PC-3 (cell line): ENCODE measurements at regions not wholly inside any gene's neighbourhood (a gene's known extent, or its start where the extent isn't known, plus 50 kb on each side); places are given as distances from the start of the nearest gene placed in this dataset.

ENCODE experiments used
- ATAC-seq: fragments of 200-7000 bp; cut with Tn5 transposase; 2 replicates; pipeline ENCODE4 v1.9.1; 2020; ENCODE audit warnings: mild to moderate bottlenecking, moderate library complexity
- BruUV-seq: library from RNA; stranded (reverse); fragments of 400-500 nt; replicated peaks from 2 replicates; lab custom pipeline; 2021; lab: Mats Ljungman, UMichigan
- CTCF ChIA-PET: fragments of 300-600 bp; sonication (Branson Sonifier 250); formaldehyde crosslinking; loops from one replicate; lab custom pipeline; 2022; ENCODE audit warnings: antibody characterized with exemption; lab: Charles Lee
- POLR2A ChIA-PET: fragments of 300-600 bp; sonication (Branson Sonifier 250); formaldehyde crosslinking; loops from one replicate; lab custom pipeline; 2022; ENCODE audit warnings: antibody characterized with exemption; ENCODE audit not compliant: unreplicated experiment; lab: Charles Lee
- DNase-seq: peaks from one replicate; pipeline ENCODE4 v3.0.0-alpha.2; 2015
- H2AFZ ChIP-seq: fragments of 300-600 bp; sonication (generic); 2 replicates; pipeline ENCODE4 v1.6.0; 2016; ENCODE audit warnings: antibody characterized with exemption, low read length
- H3F3A ChIP-seq: fragments of 300-600 bp; sonication (generic); one replicate; pipeline ENCODE4 v1.6.0; 2017; ENCODE audit warnings: antibody characterized with exemption, low read length, control low read depth, mild to moderate bottlenecking; ENCODE audit not compliant: unreplicated experiment
- H3K27ac ChIP-seq: fragments of 300-600 bp; sonication (generic); 2 replicates; pipeline ENCODE4 v1.5.1; 2016; ENCODE audit warnings: mild to moderate bottlenecking, low read length
- H3K27me3 ChIP-seq: fragments of 300-600 bp; sonication (generic); 2 replicates; pipeline ENCODE4 v1.6.1; 2016; ENCODE audit warnings: low read length, mixed read lengths
- H3K36me3 ChIP-seq: fragments of 300-600 bp; sonication (generic); 2 replicates; pipeline ENCODE4 v1.6.1; 2016; ENCODE audit warnings: low read depth, mixed run types, low read length, mixed read lengths
- H3K4me1 ChIP-seq: fragments of 300-600 bp; sonication (generic); 2 replicates; pipeline ENCODE4 v1.5.1; 2016; ENCODE audit warnings: low read length; ENCODE audit not compliant: insufficient read depth
- H3K4me2 ChIP-seq: fragments of 300-600 bp; sonication (generic); 2 replicates; pipeline ENCODE4 v1.6.0; 2016; ENCODE audit warnings: low read length
- H3K4me3 ChIP-seq: fragments of 300-600 bp; sonication (generic); 2 replicates; pipeline ENCODE4 v1.5.1; 2016; ENCODE audit warnings: mild to moderate bottlenecking, low read length, mixed read lengths
- H3K79me2 ChIP-seq: fragments of 300-600 bp; sonication (generic); 2 replicates; pipeline ENCODE4 v1.6.1; 2017; ENCODE audit warnings: low read length, mixed read lengths
- H3K9ac ChIP-seq: fragments of 300-600 bp; sonication (generic); 2 replicates; pipeline ENCODE4 v1.6.0; 2016; ENCODE audit warnings: mild to moderate bottlenecking, low read length
- H3K9me2 ChIP-seq: fragments of 300-600 bp; sonication (generic); replicated peaks from 2 replicates; pipeline ENCODE4 v1.6.1; 2016; ENCODE audit warnings: mixed run types, low read length, mixed read lengths
- H3K9me3 ChIP-seq: fragments of 300-600 bp; sonication (generic); 2 replicates; pipeline ENCODE4 v1.6.1; 2016; ENCODE audit warnings: low read length, mixed read lengths
- H4K20me1 ChIP-seq: fragments of 300-600 bp; sonication (generic); 2 replicates; pipeline ENCODE4 v1.6.1; 2016; ENCODE audit warnings: low read length, mixed read lengths
- CTCF ChIP-seq: fragments of 300-600 bp; sonication (generic); conservative IDR thresholded peaks from 2 replicates; pipeline ENCODE4 v1.5.1; 2017; ENCODE audit warnings: antibody characterized with exemption, low read depth, mild to moderate bottlenecking, low read length
- EZH2 ChIP-seq: fragments of 300-600 bp; sonication (generic); IDR thresholded peaks from one replicate; pipeline ENCODE4 v1.6.1; 2017; ENCODE audit warnings: antibody characterized with exemption, mild to moderate bottlenecking, low read length; ENCODE audit not compliant: unreplicated experiment
- EZH2phosphoT487 ChIP-seq: fragments of 300-600 bp; sonication (generic); IDR thresholded peaks from 2 replicates; pipeline ENCODE4 v1.6.1; 2018; ENCODE audit warnings: mild to moderate bottlenecking, antibody characterized with exemption, low read length, borderline replicate concordance
- intact Hi-C: fragments of 100-400 bp; cut with micrococcal nuclease; formaldehyde crosslinking; loops from 2 replicates; pipeline ENCODE4 v1.9.0; 2023

- TF ChIP-seq CTCF (no peak), EZH2phosphoT487 (no peak), EZH2 (no peak)
- Histone ChIP-seq H3K36me3 (no peaks in the 10 kb centered on the region), H3K4me2 (no peak overlapping the region), H3K27ac (no peak overlapping the region), H3K79me2 (no peaks in the 10 kb centered on the region), H3K27me3 (no peaks in the 10 kb centered on the region), H3K4me1 (no peaks in the 10 kb centered on the region), H3F3A (no peaks in the 10 kb centered on the region), H3K4me3 (no peak overlapping the region), H4K20me1 (no peaks in the 10 kb centered on the region), H2AFZ (no peak overlapping the region), H3K9ac (no peak overlapping the region), H3K9me2 (no peaks in the 10 kb centered on the region), H3K9me3 (no peaks in the 10 kb centered on the region)
- CTCF ChIA-PET = no interaction called here
- BruUV-seq = no TSS peak
- DNase-seq = peak; percentile 15
- POLR2A ChIA-PET = no interaction called here
- intact Hi-C loops = no loop called here
- ATAC-seq = no peak
Observed at GRCh38 chr12:22828066-22828465, 203.1 kb downstream of the ETNK1 start.

GRCh38 chr12:22835431-22835830, 210.5 kb downstream of the ETNK1 start:
- TF ChIP-seq EZH2phosphoT487 (no peak), CTCF (no peak), EZH2 (no peak)
- H3K27ac ChIP-seq = no peak overlapping the region
- no peak overlapping the region for H3K9ac ChIP-seq
- intact Hi-C loops = no loop called here
- no TSS peak for BruUV-seq
- H3K9me3 ChIP-seq = no peaks in the 10 kb centered on the region
- ATAC-seq (no peak), DNase-seq (no peak)
- no peak overlapping the region for H3K4me3 ChIP-seq
- ChIA-PET POLR2A (no interaction called here), CTCF (no interaction called here)
- no peaks in the 10 kb centered on the region for H3K4me1 ChIP-seq
- no peak overlapping the region for H3K4me2 ChIP-seq
- no peaks in the 10 kb centered on the region for H3K79me2 ChIP-seq
- H3K27me3 ChIP-seq = peaks cover 8% of the 10 kb centered on the region
- no peak overlapping the region for H2AFZ ChIP-seq
- H4K20me1 ChIP-seq = no peaks in the 10 kb centered on the region
- H3F3A ChIP-seq = no peaks in the 10 kb centered on the region
- H3K36me3 ChIP-seq = no peaks in the 10 kb centered on the region
- no peaks in the 10 kb centered on the region for H3K9me2 ChIP-seq

DNA sequence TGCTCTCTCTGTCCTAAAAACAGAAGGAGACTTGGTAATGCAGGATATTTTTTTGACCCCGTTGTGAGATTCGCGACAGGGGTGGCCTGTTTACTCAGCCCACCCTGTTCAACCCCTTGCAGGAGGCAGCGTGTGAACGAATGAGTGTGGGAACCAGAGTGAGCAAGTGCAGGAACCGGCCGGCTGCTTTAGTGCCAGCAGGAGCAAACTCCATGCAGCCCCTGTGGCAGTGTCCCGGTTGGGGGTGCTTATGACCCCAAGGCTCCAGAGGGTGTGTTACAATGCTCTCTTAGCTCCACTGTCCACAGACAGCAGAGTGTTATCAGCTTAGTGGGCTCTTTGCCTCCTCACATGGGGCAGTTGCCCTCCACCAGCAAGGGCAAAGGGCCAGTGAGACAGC, 225.2 kb downstream of the ETNK1 start:
- no peaks in the 10 kb centered on the region for H3K79me2 ChIP-seq
- no peaks in the 10 kb centered on the region for H3K9me3 ChIP-seq
- ChIA-PET POLR2A (no interaction called here), CTCF (no interaction called here)
- ATAC-seq (no peak), DNase-seq (no peak)
- no peak for TF ChIP-seq EZH2phosphoT487
- no peak for TF ChIP-seq EZH2
- TF ChIP-seq CTCF = no peak
- H3K36me3 ChIP-seq = no peaks in the 10 kb centered on the region
- no peak overlapping the region for H3K4me3 ChIP-seq
- no peaks in the 10 kb centered on the region for H3K9me2 ChIP-seq
- no peaks in the 10 kb centered on the region for H4K20me1 ChIP-seq
- no peak overlapping the region for H2AFZ ChIP-seq
- H3K9ac ChIP-seq = no peak overlapping the region
- H3K27ac ChIP-seq = no peak overlapping the region
- H3K27me3 ChIP-seq = no peaks in the 10 kb centered on the region
- H3K4me1 ChIP-seq = no peaks in the 10 kb centered on the region
- intact Hi-C loops = no loop called here
- BruUV-seq = no TSS peak
- no peaks in the 10 kb centered on the region for H3F3A ChIP-seq
- H3K4me2 ChIP-seq = no peak overlapping the region
